GM23338 (cell line): ENCODE measurements at regions not wholly inside any gene's neighbourhood (a gene's known extent, or its start where the extent isn't known, plus 50 kb on each side); places are given as distances from the start of the nearest gene placed in this dataset.

ENCODE experiments used
- ATAC-seq: fragments of 200-7000 bp; cut with Tn5 transposase; 3 replicates; pipeline ENCODE4 v1.9.1; 2020
- DNase-seq: peaks from one replicate; pipeline ENCODE4 v3.0.0-alpha.2; 2015; ENCODE audit warnings: low spot score
- H2AFZ ChIP-seq: fragments of 200-600 bp; sonication (generic); 2 replicates; pipeline ENCODE4 v1.8.0; 2016; ENCODE audit warnings: antibody characterized with exemption, mild to moderate bottlenecking, moderate library complexity
- H3F3A ChIP-seq: fragments of 200-600 bp; sonication (generic); replicated peaks from 2 replicates; pipeline ENCODE4 v1.8.0; 2017; ENCODE audit warnings: antibody characterized with exemption, mixed run types, low read depth
- H3K27ac ChIP-seq: fragments of 200-600 bp; sonication (generic); 2 replicates; pipeline ENCODE4 v1.6.1; 2016; ENCODE audit warnings: low read depth
- H3K27me3 ChIP-seq: fragments of 200-600 bp; sonication (generic); 2 replicates; pipeline ENCODE4 v1.8.0; 2016; ENCODE audit warnings: mild to moderate bottlenecking, mixed run types, moderate library complexity; ENCODE audit not compliant: insufficient read depth
- H3K36me3 ChIP-seq: fragments of 200-600 bp; sonication (generic); 2 replicates; pipeline ENCODE4 v1.8.0; 2016; ENCODE audit warnings: mild to moderate bottlenecking; ENCODE audit not compliant: insufficient read depth
- H3K4me1 ChIP-seq: fragments of 200-600 bp; sonication (generic); 2 replicates; pipeline ENCODE4 v1.8.0; 2016; ENCODE audit warnings: mild to moderate bottlenecking, moderate library complexity; ENCODE audit not compliant: insufficient read depth
- H3K4me2 ChIP-seq: fragments of 200-600 bp; sonication (generic); 2 replicates; pipeline ENCODE4 v1.7.1; 2017; ENCODE audit warnings: mixed run types
- H3K4me3 ChIP-seq: fragments of 200-600 bp; sonication (generic); 2 replicates; pipeline ENCODE4 v1.6.1; 2016; ENCODE audit warnings: mixed run types
- H3K79me2 ChIP-seq: fragments of 200-600 bp; sonication (generic); replicated peaks from 2 replicates; pipeline ENCODE4 v1.8.0; 2017; ENCODE audit warnings: mild to moderate bottlenecking; ENCODE audit not compliant: insufficient read depth
- H3K9me2 ChIP-seq: fragments of 200-600 bp; sonication (generic); 2 replicates; pipeline ENCODE4 v1.8.0; 2017; ENCODE audit not compliant: insufficient read depth
- H4K20me1 ChIP-seq: fragments of 200-600 bp; sonication (generic); replicated peaks from 2 replicates; pipeline ENCODE4 v1.8.0; 2017; ENCODE audit warnings: mild to moderate bottlenecking; ENCODE audit not compliant: insufficient read depth
- H3K27ac Mint-ChIP-seq: 2 replicates; pipeline ENCODE4 v1.8.0; 2020; ENCODE audit warnings: inconsistent platforms, mild to moderate bottlenecking, moderate library complexity, mixed read lengths
- H3K27me3 Mint-ChIP-seq: 3 replicates; pipeline ENCODE4 v1.8.0; 2022; ENCODE audit warnings: low read depth, mild to moderate bottlenecking, moderate library complexity, mixed read lengths, inconsistent platforms; ENCODE audit not compliant: insufficient read depth, poor library complexity
- H3K36me3 Mint-ChIP-seq: 3 replicates; pipeline ENCODE4 v1.8.0; 2021; ENCODE audit warnings: low read depth, mild to moderate bottlenecking, inconsistent platforms, moderate library complexity, mixed read lengths
- H3K4me1 Mint-ChIP-seq: 3 replicates; pipeline ENCODE4 v1.8.0; 2020; ENCODE audit warnings: mild to moderate bottlenecking, inconsistent platforms, mixed read lengths
- H3K4me3 Mint-ChIP-seq: 3 replicates; pipeline ENCODE4 v1.8.0; 2021; ENCODE audit warnings: moderate library complexity, mild to moderate bottlenecking, inconsistent platforms, mixed read lengths
- H3K9me3 Mint-ChIP-seq: 3 replicates; pipeline ENCODE4 v1.8.0; 2020; ENCODE audit warnings: moderate library complexity, mild to moderate bottlenecking, inconsistent platforms, mixed read lengths
- CREB1 ChIP-seq: fragments of 250-450 bp; sonication (Bioruptor Pico); IDR thresholded peaks from 2 replicates; pipeline ENCODE4 v1.5.0; 2020; ENCODE audit warnings: low read depth, mild to moderate bottlenecking, moderate library complexity
- CTCF ChIP-seq, 2 experiments: fragments of 200-600 bp in 1 of 2; sonication (generic) in 1 of 2; conservative IDR thresholded peaks; 2 replicates each; pipeline versions ENCODE4 v1.5.1 to v1.6.1; 2016 to 2017; ENCODE audit warnings: antibody characterized with exemption in 2 of 2, low read depth in 2 of 2, mild to moderate bottlenecking in 2 of 2, moderate library complexity in 1 of 2
- ETS1 ChIP-seq: IDR thresholded peaks from 2 replicates; pipeline ENCODE4 v1.6.1; 2016; ENCODE audit warnings: antibody characterized with exemption
- EZH2phosphoT487 ChIP-seq: fragments of 200-600 bp; sonication (generic); IDR thresholded peaks from one replicate; pipeline ENCODE4 v1.8.1; 2018; ENCODE audit warnings: antibody characterized with exemption; ENCODE audit not compliant: unreplicated experiment
- NANOG ChIP-seq: IDR thresholded peaks from 2 replicates; pipeline ENCODE4 v1.6.1; 2016; ENCODE audit warnings: antibody characterized with exemption, borderline replicate concordance
- REST ChIP-seq: IDR thresholded peaks from one replicate; pipeline ENCODE4 v1.6.1; 2018; ENCODE audit warnings: antibody characterized with exemption; ENCODE audit not compliant: unreplicated experiment
- ZNF331 ChIP-seq: fragments of 250-450 bp; sonication (Bioruptor Pico); IDR thresholded peaks from 2 replicates; pipeline ENCODE4 v1.5.0; 2020; ENCODE audit warnings: low read depth, mild to moderate bottlenecking, moderate library complexity
- ZNF462 ChIP-seq: fragments of 250-450 bp; sonication (Bioruptor Pico); IDR thresholded peaks from 2 replicates; pipeline ENCODE4 v1.5.0; 2020; ENCODE audit warnings: mild to moderate bottlenecking, moderate library complexity

- Mint-ChIP-seq H3K4me1 (no peaks in the 10 kb centered on the region; the same call in 2 of the 3 replicates), H3K4me3 (no peak overlapping the region), H3K27me3 (no peaks in the 10 kb centered on the region), H3K27ac (no peak overlapping the region), H3K36me3 (no peaks in the 10 kb centered on the region), H3K9me3 (no peaks in the 10 kb centered on the region)
- Histone ChIP-seq H3K4me3 (no peak overlapping the region), H3K79me2 (no peaks in the 10 kb centered on the region), H3K9me2 (no peaks in the 10 kb centered on the region), H3K4me1 (no peaks in the 10 kb centered on the region), H4K20me1 (no peaks in the 10 kb centered on the region), H3K4me2 (no peak overlapping the region), H3K27ac (no peak overlapping the region), H3K27me3 (no peaks in the 10 kb centered on the region), H2AFZ (no peak overlapping the region), H3K36me3 (no peaks in the 10 kb centered on the region), H3F3A (no peaks in the 10 kb centered on the region)
- ATAC-seq (no peak), DNase-seq (no peak)
- TF ChIP-seq CTCF (conservative IDR thresholded peaks at IDR 0.05; ENCODE audit: low read depth in 2 of 2), result no peak
- TF ChIP-seq EZH2phosphoT487, result no peak
- TF ChIP-seq ZNF331 (CRISPR knock-in tag), result no peak
- TF ChIP-seq ETS1, result no peak
- TF ChIP-seq CREB1 (CRISPR knock-in tag), result no peak
- TF ChIP-seq REST, result no peak
Measured at GRCh38 chr1:199474738-199475137, 552.8 kb upstream of the NR5A2 start.

GRCh38 chr1:199482426-199482825 lies 545.1 kb upstream of the NR5A2 start:
- H3K27ac ChIP-seq, result no peak overlapping the region
- H4K20me1 ChIP-seq, result no peaks in the 10 kb centered on the region
- H3K4me3 Mint-ChIP-seq, result no peak overlapping the region
- H3K4me3 ChIP-seq, result no peak overlapping the region
- H3K79me2 ChIP-seq, result no peaks in the 10 kb centered on the region
- H3K27ac Mint-ChIP-seq, result no peak overlapping the region
- ATAC-seq, result no peak
- no peak for DNase-seq
- no peaks in the 10 kb centered on the region for H3K4me1 ChIP-seq
- H3F3A ChIP-seq, result no peaks in the 10 kb centered on the region
- H3K4me1 Mint-ChIP-seq, result no peaks in the 10 kb centered on the region
- H3K9me3 Mint-ChIP-seq, result no peaks in the 10 kb centered on the region
- no peak overlapping the region for H3K4me2 ChIP-seq
- no peaks in the 10 kb centered on the region for H3K27me3 Mint-ChIP-seq
- H3K36me3 Mint-ChIP-seq, result no peaks in the 10 kb centered on the region
- H3K27me3 ChIP-seq, result no peaks in the 10 kb centered on the region
- H2AFZ ChIP-seq, result no peak overlapping the region
- H3K36me3 ChIP-seq, result no peaks in the 10 kb centered on the region
- no peaks in the 10 kb centered on the region for H3K9me2 ChIP-seq
- TF ChIP-seq ETS1 (no peak), ZNF462 (CRISPR knock-in tag) (no peak), NANOG (no peak)
